ENCODE measurements at regions not wholly inside any gene's neighbourhood (a gene's known extent, or its start where the extent isn't known, plus 50 kb on each side); places are given as distances from the start of the nearest gene placed in this dataset.

DNA sequence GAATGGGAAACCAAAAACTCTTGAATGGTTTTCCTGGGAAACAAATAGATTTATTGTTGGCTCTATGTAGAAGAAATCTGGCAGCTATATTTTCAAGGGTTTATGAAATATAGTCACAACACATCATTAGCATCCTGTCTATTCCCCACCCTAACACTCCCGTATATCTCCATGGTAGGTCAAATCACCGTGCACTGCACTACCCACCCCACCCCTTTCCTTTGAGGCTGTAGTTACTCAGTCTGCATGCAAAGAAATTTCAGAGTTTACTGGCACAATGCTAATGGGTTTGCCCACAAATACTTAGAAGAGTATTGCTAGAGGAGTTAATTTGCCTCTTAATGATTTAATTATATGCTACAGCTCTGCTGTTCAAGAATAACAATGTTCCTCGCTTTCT, 329.1 kb upstream of the TSHZ2 start:
- DNase-seq: no peak
- Histone ChIP-seq H3K36me3 (no peaks in the 10 kb centered on the region), H3K27ac (no peak overlapping the region), H3K27me3 (no peaks in the 10 kb centered on the region), H3K4me1 (no peaks in the 10 kb centered on the region), H3K9me3 (no peaks in the 10 kb centered on the region), H3K4me3 (no peak overlapping the region)
- WGBS, 2 donors: 79 to 87% methylated on average over 3 of the region's 3 CpGs
- TF ChIP-seq, protein P1, sequence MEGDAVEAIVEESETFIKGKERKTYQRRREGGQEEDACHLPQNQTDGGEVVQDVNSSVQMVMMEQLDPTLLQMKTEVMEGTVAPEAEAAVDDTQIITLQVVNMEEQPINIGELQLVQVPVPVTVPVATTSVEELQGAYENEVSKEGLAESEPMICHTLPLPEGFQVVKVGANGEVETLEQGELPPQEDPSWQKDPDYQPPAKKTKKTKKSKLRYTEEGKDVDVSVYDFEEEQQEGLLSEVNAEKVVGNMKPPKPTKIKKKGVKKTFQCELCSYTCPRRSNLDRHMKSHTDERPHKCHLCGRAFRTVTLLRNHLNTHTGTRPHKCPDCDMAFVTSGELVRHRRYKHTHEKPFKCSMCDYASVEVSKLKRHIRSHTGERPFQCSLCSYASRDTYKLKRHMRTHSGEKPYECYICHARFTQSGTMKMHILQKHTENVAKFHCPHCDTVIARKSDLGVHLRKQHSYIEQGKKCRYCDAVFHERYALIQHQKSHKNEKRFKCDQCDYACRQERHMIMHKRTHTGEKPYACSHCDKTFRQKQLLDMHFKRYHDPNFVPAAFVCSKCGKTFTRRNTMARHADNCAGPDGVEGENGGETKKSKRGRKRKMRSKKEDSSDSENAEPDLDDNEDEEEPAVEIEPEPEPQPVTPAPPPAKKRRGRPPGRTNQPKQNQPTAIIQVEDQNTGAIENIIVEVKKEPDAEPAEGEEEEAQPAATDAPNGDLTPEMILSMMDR (IDR thresholded peaks at IDR 0.05): no peak
- no peak for TF ChIP-seq POLR2A (IDR thresholded peaks at IDR 0.05)
- TF ChIP-seq EP300 (IDR thresholded peaks at IDR 0.05): no peak
- no peak for TF ChIP-seq POLR2AphosphoS5 (IDR thresholded peaks at IDR 0.05)
- intact Hi-C loops (cut with DNase I): no loop called here

DNA sequence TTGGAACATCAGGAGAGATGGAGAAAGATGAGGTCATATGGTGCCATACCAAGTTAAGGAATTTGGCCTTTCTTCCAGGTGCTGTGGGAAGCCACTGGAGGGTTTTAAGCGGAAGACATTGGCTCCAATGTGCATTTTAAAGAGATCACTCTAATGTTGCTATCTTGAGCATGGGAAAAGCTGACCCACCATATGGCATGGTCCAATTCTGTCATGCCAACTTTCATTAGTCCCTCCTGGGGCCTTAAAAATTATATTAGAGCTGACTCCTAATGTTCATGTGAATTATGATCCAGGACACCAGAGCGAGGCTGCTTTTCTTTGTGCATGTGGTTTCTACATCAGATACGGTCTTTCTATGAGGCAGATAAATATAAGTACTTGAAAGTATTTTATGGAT, 335.0 kb upstream of the TSHZ2 start:
- intact Hi-C loops (cut with DNase I): no loop called here
- TF ChIP-seq EP300 (IDR thresholded peaks at IDR 0.05) (no peak), POLR2AphosphoS5 (IDR thresholded peaks at IDR 0.05) (no peak), POLR2A (IDR thresholded peaks at IDR 0.05) (no peak)
- TF ChIP-seq, protein P1 (IDR thresholded peaks at IDR 0.05): no peak
- DNase-seq: no peak
- Histone ChIP-seq H3K27ac (no peak overlapping the region), H3K27me3 (no peaks in the 10 kb centered on the region), H3K36me3 (no peaks in the 10 kb centered on the region), H3K4me1 (no peaks in the 10 kb centered on the region), H3K9me3 (no peaks in the 10 kb centered on the region), H3K4me3 (no peak overlapping the region)
- WGBS, 2 donors: 93 to 94% methylated on average over 3 of the region's 3 CpGs

DNA sequence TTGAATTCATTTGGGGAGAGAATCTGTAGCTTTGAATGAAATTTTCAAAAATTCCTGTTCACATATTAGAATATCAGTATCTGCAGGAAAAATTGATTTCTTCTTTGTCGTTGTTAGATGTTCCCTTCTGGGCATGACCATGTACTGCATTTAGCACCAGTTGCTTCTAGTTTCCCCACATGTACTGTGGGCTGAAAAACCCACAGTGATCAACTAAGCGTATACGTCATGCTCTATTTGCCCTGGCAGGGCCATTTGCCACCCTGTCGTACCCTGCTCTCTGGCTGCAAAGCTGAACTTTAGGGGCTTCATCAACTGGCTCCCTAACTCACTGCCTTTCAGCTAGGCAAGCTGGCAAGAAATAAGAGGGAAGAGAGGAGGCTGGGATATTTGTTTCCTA, 340.7 kb upstream of the TSHZ2 start:
- DNase-seq: no peak
- Histone ChIP-seq H3K4me3 (no peak overlapping the region), H3K4me1 (no peaks in the 10 kb centered on the region), H3K27me3 (no peaks in the 10 kb centered on the region), H3K9me3 (peaks cover 0 to 3% (median 0%) of the 10 kb centered on the region in 4 donors), H3K27ac (no peak overlapping the region), H3K36me3 (no peaks in the 10 kb centered on the region)
- WGBS, 2 donors: 88 to 96% methylated on average over 4 of the region's 4 CpGs
- TF ChIP-seq, protein P1 (IDR thresholded peaks at IDR 0.05): no peak
- TF ChIP-seq EP300 (IDR thresholded peaks at IDR 0.05) (no peak), POLR2AphosphoS5 (IDR thresholded peaks at IDR 0.05) (no peak)
- intact Hi-C loops (cut with DNase I): no loop called here

DNA sequence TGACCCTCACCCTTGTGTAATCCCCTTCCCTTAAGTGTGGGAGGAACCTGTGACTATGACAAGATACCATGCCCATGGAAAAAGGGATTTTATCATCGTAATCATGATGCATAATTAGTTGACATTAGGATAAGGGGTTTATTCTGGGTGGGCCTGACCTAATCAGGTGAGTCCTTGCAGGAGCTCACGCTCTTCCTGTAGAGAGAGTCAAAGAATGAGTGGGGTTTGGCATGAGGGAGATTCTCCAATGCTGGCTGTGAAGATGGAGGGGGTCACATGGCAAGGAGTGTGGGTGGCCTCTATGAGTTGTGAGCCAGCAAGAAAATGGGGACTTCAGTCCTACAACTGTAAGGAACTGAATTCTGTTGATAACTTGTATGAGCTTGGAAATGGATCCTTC, 342.0 kb upstream of the TSHZ2 start:
- Histone ChIP-seq H3K27ac (no peak overlapping the region), H3K4me3 (no peak overlapping the region), H3K9me3 (peaks cover 0 to 3% (median 0%) of the 10 kb centered on the region in 4 donors), H3K4me1 (no peaks in the 10 kb centered on the region), H3K36me3 (no peaks in the 10 kb centered on the region), H3K27me3 (no peaks in the 10 kb centered on the region)
- TF ChIP-seq EP300 (IDR thresholded peaks at IDR 0.05): no peak
- no peak for TF ChIP-seq POLR2AphosphoS5 (IDR thresholded peaks at IDR 0.05)
- no peak for TF ChIP-seq POLR2A (IDR thresholded peaks at IDR 0.05)
- TF ChIP-seq, protein P1 (IDR thresholded peaks at IDR 0.05): no peak
- 54 to 63% methylated on average over 2 of the region's 2 CpGs for WGBS, 2 donors
- intact Hi-C loops (cut with DNase I): no loop called here
- no peak for DNase-seq

DNA sequence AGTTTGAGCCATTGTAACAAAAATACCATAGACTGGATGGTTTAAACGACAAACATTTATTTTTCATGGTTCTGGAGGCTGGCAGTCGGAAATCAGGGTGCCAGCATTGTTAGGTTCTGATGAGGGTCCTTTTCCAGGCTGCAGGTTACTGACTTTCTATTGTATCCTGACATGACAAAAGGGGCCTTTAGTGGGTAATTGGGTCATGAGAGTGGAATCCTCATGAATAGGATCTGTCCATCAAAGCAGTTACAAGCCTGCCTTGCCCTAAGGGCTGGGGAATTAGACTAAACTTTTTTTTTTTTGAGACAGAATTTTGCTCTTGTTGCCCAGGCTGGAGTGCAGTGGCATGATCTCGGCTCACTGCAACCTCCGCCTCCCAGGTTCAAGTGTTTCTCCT, 347.9 kb upstream of the TSHZ2 start:
- intact Hi-C loops (cut with DNase I): no loop called here
- H3K36me3 ChIP-seq: no peaks in the 10 kb centered on the region
- 74 to 82% methylated on average over 4 of the region's 4 CpGs for WGBS, 2 donors
- TF ChIP-seq POLR2AphosphoS5 (IDR thresholded peaks at IDR 0.05) (no peak), EP300 (IDR thresholded peaks at IDR 0.05) (no peak), POLR2A (IDR thresholded peaks at IDR 0.05) (no peak)
- TF ChIP-seq, protein P1 (IDR thresholded peaks at IDR 0.05): no peak
- H3K9me3 ChIP-seq: no peaks in the 10 kb centered on the region
- no peak overlapping the region for H3K27ac ChIP-seq
- no peak overlapping the region for H3K4me3 ChIP-seq
- DNase-seq: no peak
- no peaks in the 10 kb centered on the region for H3K27me3 ChIP-seq
- H3K4me1 ChIP-seq: no peaks in the 10 kb centered on the region
